Femur (tissue), 1 donor: ENCODE measurements at regions not wholly inside any gene's neighbourhood (a gene's known extent, or its start where the extent isn't known, plus 50 kb on each side); places are given as distances from the start of the nearest gene placed in this dataset.

Experiments used
- DNase-seq: peaks from one replicate; pipeline ENCODE4 v3.0.0-alpha.2; 2017

DNA sequence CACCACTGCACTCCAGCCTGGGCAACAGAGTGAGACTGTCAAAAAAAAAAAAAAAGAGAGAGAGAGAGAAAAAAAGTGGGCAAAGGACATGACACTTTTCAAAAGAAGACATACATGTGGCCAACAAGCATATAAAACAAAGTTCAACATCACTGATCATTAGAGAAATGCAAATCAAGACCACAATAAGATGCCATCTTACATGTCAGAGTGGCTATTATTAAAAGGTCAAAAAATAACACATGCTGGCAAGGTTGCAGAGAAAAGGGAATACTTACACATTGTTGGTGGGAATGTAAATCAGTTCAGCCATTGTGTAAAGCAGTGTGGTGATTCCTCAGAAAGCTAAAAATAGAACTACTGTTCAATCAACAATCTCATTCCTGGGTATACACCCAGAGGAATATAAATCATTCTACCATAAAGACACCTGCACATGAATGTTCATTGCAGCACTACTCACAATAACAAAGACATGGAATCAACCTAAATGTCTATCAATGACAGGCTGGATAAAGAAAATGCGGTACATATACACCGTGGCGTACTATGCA is 94.9 kb upstream of the TRIM2 start:
- no peak for DNase-seq

DNA sequence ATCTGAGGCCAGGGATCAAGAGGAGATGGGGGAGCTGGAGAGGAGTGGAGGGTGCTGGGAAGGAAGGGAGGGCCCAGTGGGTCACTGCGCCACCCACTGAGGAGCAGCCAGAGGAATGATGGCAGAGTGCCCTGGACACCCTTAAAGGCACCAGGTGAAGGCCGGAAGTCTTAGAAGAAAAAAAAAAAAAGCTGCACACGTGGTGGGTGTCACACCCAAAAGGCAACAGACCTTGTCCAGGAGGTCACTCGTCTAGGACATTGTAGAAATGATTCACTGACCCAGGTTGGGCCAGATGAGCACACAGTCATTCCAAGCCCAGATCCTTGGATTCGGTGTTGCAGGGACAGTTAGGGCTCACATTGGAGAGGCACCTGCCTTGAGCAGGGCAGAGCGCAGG is 93.5 kb upstream of the TRIM2 start:
- no peak for DNase-seq

DNA sequence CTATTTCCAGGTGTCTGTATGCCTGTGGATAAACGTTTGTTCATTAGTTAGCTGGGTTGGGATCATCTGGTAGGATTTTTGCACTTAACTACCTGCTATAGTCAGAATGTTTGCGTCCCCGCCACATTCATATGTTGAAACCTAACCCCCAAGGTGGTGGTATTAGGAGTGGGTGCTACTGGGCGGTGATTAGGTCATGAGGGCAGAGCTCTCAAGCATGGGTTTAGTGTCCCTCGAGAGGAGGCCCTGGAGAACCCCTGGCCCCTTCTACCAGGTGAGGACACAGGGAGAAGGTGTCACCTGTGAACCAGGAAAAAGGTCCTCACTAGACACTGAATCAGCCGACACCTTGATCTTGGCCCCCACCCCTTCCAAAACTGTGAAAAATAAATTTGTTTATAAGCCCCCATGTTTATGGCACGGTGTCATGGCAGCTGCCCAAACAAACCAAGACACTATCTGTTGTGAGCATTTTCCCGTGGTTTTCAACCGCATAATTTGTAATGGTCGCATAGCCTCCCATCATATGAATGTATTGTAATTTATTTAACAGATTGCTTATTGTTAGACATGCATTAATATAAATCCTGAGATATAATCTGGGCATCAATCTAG is 92.7 kb upstream of the TRIM2 start:
- no peak for DNase-seq

DNA sequence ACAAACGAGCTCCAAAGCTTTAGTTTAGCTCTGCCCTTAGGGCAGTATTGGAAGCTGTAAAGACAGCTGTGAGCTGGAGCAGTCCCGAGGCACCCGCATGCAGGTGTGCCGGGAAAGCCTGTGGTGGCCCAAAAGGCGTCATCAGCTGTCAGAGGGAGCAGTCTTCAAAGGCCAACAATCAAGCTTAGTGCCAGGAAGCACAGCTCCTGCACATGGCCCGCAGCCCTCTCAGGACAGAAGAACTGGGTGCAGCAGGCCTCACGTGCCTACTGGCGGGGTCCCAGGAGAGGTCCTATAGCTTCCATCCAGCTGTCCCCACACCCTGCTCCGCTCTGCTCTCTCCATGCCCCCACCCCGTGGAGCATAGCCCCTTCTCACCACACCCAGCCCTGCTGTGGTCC is 92.2 kb upstream of the TRIM2 start:
- DNase-seq: no peak

DNA sequence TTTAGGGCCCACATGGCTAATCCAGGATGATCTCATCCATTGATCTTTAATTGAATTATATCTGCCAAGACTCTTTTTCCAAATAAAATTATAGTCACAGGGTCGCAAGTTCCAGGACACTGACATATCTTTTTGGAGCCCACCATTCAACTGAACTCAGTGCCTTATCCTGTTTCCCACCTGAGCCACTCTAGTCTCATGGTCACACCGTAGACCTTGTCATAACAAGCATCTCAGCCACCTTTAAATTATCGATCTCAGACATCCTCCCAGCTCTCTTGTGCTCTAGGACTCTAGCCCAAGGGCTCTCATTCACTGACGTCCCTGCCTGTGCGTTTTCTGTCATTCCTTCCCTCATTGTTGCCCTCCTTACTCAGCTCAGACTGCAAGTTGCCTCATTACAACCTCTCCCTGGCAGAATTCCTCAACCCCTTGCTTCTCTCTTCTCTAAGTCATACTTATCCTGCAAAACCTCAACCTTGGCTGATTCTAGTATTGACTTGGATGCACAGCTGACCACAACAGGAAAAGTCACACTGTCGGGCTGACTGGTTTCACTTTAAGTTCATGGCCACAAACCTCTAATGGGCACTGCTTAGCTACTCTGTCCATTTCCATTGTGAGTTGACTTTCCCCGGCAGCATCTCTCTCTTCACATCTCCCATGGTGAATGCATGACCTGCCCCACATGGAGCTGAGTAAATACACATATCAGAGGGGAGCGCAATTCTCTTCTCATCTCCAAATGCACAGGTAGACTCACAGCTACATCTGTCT is 91.0 kb upstream of the TRIM2 start:
- peak; percentile 47 for DNase-seq

DNA sequence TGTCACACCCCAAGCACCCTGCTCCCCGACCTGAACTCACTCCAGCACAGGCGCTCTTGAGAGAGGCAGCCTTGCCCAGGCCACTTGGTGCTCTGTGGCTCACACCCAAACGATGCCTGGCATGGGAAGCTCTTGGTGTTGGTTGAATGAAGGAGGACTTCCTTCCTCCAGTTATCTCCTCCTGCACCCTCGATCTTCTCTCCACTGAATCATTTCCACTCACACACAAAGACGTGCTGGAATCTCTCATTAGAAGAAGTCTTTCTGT is 90.5 kb upstream of the TRIM2 start:
- DNase-seq: no peak

DNA sequence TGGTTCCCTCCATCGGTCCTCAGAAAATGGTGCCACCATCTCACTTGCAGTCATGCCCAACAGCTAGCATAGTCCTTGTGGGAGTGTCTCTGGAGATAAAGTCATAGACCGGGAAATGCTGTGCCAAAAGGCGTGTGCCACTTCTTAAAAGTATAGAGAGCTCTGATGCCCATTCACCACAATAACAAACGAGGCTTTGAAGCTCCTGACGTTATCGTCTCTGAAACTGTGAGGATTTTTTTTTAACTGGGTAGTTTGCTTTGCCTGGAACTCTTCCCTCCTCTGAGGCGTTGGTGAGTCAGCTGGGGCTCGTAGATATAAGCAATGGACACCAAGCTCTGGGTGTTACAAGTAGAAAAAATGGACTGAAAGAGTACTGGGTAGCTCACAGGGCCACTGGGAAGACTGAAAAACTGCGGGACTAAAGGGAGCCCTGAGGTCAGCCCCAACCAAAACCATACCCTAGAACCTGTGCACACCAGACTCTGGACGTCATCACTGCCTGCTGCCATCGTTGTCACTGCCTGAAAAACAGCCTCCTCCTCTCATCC is 89.4 kb upstream of the TRIM2 start:
- DNase-seq: no peak

DNA sequence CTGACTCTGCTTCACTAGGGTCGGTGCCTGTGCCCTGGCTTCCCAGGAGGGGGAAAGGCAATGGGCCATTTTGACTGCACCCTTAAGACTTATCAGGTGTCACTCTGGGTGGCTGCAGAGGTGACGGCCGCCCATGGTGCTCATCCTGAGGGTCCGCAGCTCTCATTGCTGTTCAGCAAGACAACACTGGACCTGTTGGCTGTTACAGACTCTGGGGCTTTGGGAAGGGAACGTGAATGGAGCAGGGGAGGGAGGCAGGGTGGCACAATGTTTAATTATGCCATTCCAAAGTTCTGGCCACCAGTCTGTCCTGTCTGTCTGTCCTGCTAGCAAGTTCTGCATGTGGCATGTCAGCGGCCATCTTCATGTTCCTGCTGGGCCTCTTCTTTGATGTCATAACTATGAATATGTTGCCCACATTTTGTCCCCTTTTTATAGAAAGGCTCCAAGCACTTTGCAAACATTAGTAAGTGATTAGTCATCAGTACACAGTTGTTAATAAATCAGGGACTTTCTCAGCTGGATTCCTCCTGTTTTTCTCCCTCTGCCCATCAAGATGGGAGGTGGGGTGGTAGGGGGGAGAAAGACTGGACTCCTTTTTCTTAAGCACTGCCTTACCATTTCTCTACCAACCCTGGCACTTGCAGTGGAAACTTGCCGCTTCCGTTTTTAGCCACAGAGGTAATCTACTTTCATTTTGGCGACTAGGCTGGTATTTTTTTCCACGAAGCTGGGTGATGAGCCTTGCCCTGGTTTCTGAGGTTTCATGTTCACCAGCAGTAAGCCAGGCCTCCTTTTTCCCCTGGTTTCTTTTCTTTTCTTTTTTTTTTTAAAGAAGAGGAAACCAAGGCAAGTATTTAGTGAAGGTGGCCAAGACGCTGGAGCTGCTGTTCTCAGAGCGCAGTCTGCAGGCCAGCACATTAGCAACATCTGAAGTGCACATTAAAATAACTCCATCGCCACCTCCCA is 88.6 kb upstream of the TRIM2 start:
- peak; percentile 71 for DNase-seq

DNA sequence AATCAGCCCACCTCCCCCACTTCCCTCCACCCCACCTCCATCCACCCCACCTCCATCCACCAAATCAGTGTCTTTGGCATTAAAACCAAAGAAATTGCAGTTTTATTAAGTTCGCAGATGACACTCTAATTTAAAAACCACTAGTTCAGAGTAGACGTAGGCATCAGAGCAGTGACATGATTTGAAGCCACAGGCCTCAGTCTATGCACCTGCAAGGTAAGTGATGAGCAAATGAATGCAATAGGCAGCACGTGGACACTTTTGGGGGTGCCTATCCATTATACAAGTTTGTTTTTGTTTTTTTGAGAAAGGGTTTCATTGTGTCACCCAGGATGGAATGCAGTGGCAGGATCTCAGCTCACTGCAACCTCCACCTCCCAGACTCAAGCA is 88.0 kb upstream of the TRIM2 start:
- DNase-seq: no peak

DNA sequence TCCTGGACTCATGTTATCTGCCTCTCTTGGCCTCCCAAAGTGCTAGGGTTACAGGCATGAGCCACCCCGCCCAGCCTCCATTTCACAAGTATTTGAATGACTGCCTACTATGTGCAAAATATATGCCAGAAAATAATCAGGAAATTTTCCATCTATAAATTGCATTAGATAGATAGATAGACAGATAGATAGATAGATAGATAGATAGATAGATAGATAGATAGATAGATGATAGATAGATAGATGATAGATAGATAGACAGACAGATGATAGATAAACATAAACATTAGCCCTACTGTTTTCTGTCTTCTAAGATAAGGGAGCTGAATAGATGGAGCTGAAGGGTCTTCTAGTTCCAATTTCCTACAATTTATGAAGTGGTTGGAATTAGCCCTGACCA is 87.4 kb upstream of the TRIM2 start:
- no peak for DNase-seq

DNA sequence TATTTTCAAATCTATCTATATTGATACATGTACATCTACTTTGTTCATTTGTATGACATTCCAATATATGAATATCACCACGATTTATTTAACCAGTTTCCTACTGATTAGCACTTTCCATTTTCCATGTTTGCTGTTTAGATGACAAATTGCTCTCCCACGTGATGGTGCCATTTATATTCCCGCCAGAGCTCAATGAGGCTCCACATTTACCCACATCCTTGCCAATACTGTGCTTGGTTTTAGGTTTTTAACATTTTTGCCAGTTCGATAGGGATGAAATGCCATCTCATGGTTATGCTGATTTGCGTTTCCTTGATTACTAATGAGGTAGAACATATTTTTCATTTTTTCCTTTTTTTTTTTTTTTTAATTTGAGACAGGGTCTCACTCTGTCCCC is 86.7 kb upstream of the TRIM2 start:
- no peak for DNase-seq

DNA sequence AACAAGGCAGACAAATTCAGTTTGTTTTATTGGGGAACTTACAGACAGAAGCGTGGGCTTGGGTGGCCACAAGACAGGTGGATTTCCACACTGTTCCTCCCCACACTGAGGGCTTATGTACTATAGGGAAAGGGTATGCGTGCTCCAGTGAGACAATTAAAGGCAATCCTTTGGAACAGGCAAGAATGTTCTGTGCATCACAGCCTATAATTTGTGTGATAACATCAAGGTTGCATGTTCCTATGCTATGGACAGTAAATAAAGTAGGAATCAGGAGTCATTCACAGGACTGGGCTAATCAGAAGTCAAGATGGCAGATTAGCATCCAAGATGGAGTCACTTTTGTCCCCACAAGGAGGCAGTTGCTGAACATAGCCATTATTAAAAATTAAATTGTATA is 84.6 kb upstream of the TRIM2 start:
- no peak for DNase-seq

DNA sequence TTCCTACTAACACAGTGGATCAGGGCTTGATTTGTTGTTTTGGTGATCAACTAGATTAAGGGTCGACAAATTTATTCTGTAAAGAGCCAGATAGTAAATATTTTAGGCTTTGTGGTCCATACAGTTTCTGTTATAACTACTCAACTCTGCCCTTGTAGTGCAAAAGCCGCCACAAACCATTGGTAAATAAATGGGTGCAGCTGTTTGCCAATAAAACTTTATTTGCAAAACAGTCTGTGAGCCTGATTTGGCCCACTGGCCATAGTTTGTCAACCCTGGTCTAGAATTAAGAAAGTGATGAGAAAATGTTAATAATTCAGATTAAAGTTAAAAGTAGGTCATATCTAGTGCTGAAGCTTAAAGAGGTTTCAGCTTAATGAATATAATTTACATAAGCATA is 84.0 kb upstream of the TRIM2 start:
- no peak for DNase-seq

DNA sequence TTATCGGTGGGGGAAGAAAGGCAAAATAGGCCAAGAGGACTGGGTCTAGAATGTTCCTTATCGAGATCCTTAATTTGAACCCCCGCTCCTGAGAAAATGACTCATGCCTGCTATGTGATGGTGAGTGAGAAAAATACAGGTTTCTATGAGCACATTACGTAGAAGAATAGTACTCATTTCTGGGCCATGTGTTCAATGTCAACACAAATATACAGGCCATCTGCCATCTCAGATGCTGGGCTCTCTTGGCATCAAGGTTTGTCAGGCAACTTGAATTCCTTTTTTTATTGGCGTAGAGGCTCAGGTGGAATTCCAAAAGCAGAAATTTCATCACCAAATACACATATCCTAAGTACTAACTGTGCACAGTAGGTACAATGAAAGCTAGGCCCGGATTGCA is 81.4 kb upstream of the TRIM2 start:
- DNase-seq: no peak

DNA sequence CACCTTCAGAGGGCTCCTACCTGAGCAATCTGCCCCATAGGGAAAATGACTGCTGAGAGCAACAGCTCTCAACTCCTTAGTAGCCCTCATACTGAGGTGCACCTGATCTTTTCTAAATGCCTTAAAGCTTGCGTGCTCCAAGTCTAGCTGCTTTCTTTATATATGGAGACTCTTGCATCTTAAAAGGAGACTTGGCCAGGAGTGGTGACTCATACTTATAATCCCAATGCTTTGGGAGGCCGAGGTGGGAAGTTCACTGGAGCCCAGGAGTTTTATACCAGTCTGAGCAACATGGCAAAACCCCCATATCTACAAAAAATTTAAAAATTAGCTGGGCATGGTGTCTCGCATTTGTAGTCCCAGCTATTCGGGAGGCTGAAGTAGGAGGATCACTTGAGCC is 78.1 kb upstream of the TRIM2 start:
- no peak for DNase-seq

DNA sequence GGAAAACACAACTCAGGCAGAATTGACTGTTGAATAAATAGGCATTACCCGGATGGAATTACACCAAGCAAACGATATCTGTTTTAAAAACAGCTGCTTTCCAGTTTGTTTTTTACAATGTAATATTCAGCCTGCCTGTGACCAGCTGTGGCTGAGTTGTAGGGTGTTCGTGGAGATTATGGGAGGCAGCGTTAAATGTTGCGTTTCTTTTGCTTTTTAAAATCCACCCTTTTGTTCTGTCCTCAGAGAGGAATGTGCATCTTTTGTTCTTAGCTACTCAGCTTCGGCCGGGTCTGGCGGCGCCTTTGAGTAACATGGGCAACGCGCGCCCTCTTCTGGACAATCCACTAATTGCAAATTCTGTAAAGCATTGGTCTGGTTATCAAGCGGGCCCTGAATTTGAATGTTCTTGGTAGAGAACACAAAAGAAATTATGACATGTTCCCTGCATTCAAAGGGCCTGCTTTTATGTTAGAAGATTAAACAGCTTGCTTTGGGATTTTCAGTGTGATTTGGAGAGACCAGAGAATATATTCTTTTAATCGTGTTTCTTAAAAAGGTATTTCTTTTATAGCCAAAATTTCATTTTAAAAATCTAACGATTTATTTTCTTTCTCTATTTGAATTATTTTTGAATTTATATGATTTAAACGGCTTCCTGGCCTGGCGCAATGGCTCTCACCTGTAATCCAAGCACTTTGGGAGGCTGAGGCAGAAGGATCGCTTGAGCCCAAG is 76.3 kb upstream of the TRIM2 start:
- peak; percentile 89 for DNase-seq

DNA sequence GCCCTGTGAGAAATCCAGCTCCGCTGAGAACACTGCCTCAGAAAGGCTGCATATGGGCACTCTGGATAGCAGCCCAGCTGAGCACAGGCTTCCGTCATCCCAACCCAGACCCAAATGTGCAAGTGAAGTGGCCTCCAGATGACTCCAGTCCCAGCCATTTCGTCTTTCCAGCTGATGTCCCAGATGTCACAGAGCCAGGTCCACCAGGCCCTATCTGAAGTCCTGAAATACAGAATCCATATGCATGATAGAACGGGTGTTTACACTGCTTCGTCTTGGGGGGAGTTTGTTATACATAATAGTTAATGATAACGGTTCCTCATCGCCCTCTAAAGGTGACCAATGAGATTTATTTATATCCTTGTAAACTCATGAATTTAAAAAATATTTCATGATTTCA is 72.6 kb upstream of the TRIM2 start:
- no peak for DNase-seq

DNA sequence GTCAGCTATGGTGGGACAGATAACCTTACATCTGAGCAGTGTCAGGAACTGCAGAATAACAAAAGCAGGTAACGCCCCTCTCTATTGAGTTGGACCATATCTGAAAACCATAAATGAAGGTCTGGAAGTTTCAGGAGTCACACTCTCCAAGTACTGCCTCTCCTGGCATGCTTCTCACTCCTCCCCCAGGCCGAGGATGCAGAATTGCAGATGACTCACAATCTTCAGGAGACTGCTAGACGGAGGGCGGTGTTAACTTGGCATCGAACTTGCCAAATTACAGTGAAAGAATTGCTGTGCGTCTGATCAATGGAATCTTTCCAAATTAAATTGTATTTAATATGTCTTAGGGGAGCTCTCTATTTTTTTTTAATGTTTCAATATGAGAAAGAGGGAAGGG is 67.1 kb upstream of the TRIM2 start:
- DNase-seq: peak; percentile 79

DNA sequence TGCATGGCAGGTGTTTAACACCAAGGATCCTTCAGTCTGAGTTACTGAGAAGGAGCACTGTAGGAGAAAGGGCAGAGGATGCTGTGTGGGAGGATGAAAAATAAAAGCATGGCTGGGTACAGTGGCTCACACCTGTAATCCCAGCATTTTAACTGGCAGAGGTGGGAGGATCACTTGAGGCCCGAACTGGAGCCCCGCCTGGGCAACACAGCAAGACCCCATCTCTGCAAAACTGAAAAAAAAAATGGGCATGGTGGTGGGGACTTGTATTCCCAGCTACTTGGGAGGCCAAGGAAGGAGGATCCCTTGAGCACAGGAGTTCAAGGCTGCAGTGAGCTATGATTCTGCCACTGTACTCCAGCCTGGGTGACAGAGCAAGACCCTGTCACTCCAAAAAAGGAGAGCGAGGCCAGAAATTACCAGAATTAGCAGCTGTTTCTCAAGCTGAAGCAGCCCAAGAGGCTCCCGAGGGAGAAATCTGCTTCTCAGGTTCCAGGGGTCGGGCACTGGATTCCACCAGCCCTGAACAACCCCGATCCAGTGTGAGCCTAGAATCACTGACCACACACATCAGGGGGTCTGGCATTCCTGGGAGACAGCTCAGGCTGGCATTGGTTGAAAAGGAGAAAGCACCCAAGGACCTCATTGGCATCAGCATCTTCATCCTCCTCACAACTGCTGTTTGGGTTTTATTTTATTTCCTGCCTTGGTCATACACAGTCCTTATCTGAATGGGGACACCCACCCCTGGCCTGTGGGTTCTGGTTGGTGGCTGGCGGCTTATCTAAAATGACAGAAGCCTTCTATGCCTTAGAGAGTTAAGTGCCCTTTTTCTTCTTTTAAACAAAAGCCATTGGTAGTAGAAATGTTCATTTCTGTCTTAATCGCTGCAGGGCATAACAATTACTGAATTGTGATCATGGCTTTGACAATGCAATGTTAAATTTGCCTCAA is 66.3 kb upstream of the TRIM2 start:
- no peak for DNase-seq

DNA sequence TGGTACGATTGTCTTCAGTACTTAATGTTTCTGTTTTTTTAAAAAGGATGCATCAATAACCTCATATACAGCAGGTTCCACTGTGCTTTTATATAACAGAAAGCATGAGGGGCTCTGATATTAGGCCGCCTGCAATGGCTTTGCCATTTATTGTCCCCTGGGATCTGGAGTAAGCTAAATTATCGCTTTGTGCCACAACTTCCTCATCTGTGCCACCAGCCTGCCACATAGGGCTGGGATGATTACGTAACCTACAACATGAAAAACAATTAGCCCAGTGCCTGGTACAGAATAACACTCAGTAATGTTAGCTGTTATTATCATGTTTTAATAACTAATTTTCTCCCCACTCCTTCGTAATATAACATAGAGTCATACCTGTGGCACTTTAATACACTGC is 65.5 kb upstream of the TRIM2 start:
- no peak for DNase-seq

DNA sequence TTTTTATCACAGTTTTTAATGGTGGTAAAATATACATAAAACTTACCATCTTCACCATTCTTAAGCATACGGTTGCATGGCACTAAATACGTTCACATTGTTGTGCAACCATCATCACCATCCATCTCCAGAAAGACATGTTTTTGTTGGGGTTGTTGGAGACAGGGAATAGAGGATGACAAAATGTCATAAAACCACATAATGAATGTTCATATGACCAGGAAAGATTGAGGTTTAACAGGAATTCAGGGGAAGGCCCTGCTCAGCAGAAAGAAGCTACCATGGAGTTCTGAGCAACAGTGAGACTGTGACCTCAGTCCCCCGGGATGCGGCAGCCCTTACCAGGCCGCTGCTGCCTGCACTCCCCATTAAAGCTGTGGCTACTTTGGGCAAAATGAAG is 63.9 kb upstream of the TRIM2 start:
- DNase-seq: peak; percentile 46

DNA sequence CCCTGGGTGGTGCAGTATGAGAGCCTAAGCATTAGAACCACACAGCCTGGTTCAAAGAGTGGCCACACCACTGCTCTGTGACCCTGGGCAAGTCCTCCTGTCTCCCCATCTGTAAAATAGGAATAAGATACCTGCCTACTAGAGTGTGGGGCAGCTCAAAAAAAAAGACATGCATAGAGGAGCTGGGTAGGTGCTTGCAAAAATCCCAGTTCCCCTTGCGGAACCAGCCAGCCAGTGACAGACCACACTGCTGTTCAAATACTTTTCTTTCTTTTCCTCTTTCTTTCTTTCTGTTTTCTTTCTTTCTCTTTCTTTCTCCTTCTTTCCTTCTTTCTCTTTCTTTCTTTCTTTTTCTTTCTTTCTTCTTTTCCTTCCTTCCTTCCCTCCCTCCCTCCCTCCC is 63.0 kb upstream of the TRIM2 start:
- no peak for DNase-seq
